GM23248 (cell line): ENCODE measurements at regions not wholly inside any gene's neighbourhood (a gene's known extent, or its start where the extent isn't known, plus 50 kb on each side); places are given as distances from the start of the nearest gene placed in this dataset.

Experiments used
- EZH2 ChIP-seq: fragments of 200-600 bp; sonication (generic); IDR thresholded peaks from 2 replicates; pipeline ENCODE4 v1.6.1; 2018; ENCODE audit warnings: antibody characterized with exemption, mild to moderate bottlenecking; ENCODE audit not compliant: insufficient read depth, poor library complexity, severe bottlenecking
- EZH2phosphoT487 ChIP-seq: fragments of 200-600 bp; sonication (generic); IDR thresholded peaks from 2 replicates; pipeline ENCODE4 v1.6.1; 2018; ENCODE audit warnings: antibody characterized with exemption, moderate library complexity, mild to moderate bottlenecking, low read depth; ENCODE audit not compliant: insufficient read depth

DNA sequence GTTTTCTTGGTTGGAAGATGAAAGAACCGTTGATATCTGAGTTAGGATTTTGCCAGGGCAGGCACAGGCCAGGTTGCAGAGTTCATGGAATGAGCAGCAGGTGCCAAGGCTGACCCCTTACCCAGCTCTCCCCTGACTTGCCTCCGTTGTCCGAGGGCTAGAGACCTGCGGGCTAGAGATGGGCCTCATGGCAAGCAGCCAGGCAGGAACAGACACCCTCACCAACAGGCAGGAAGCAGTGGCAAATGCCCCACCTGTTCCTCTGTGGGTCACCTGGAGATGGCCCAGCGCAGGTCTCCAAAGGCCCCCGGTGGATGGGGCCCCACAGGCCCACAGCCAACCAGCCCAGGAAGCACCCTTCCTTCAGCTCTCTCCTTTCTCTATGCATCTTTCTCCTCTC lies 186.7 kb upstream of the PMEPA1 start:
- TF ChIP-seq EZH2 (no peak), EZH2phosphoT487 (no peak)
